ENCODE measurements at regions not wholly inside any gene's neighbourhood (a gene's known extent, or its start where the extent isn't known, plus 50 kb on each side); places are given as distances from the start of the nearest gene placed in this dataset.

- no peak overlapping the region for H3K4me3 ChIP-seq (replicated peaks; ENCODE audit: low read depth, low read length)
- TF ChIP-seq CTCF (IDR thresholded peaks at IDR 0.05; ENCODE audit: low read length, missing control alignments): no peak
- no peak for DNase-seq (ENCODE audit: low read depth)
These were observed 1415.7 kb upstream of the PCDH9 start for GRCh38 chr13:68645814-68646213.

DNA sequence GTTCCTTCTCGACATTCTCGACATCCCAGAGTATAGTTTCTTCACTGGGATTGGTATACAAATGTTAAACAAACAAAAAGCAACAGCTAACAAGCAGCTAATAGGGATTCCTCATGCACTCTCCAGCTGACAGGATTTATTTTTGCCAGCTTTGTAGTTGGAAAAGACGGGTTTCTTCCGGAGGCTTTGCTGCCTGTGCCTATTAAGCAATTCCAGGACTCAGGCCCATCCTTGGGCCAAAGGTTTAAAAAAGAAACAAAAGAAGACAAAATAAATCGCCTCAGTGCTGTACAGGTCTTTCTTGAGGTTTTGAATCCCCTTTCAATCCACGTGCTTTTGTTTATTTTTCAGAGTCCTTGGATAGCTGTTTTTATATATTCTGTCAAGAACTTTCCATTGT is 1414.5 kb upstream of the PCDH9 start:
- no peak for TF ChIP-seq CTCF (IDR thresholded peaks at IDR 0.05; ENCODE audit: low read length, missing control alignments)
- DNase-seq (ENCODE audit: low read depth): no peak
- no peak overlapping the region for H3K4me3 ChIP-seq (replicated peaks; ENCODE audit: low read depth, low read length)

- no peak for DNase-seq (ENCODE audit: low read depth)
- TF ChIP-seq CTCF (IDR thresholded peaks at IDR 0.05; ENCODE audit: low read length, missing control alignments): no peak
- no peak overlapping the region for H3K4me3 ChIP-seq (replicated peaks; ENCODE audit: low read depth, low read length)
These were observed 1406.6 kb upstream of the PCDH9 start for GRCh38 chr13:68636784-68637183.

GRCh38 chr13:68628994-68629393 is 1398.9 kb upstream of the PCDH9 start:
- no peak for DNase-seq (ENCODE audit: low read depth)
- no peak for TF ChIP-seq CTCF (IDR thresholded peaks at IDR 0.05; ENCODE audit: low read length, missing control alignments)
- H3K4me3 ChIP-seq (replicated peaks; ENCODE audit: low read depth, low read length): no peak overlapping the region

DNA sequence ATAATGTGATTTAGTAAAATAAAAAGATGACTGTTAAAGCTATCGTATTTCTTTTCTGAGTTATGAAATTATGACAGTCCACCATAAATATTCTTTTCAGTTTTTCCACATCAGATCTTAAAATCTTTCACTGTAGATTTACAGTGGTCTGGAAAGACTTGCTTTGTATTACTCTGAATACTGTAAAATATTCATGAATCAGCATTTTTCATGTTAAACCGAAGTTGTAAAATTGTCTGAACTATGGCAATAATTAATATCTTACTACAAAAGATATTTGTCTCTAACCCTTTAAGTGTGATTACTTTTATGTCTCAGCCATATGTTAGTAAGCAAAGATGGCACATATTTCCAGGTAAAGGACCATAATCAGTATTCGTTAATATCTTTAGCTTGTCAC is 1397.2 kb upstream of the PCDH9 start:
- DNase-seq (ENCODE audit: low read depth): no peak
- TF ChIP-seq CTCF (IDR thresholded peaks at IDR 0.05; ENCODE audit: low read length, missing control alignments): no peak
- no peak overlapping the region for H3K4me3 ChIP-seq (replicated peaks; ENCODE audit: low read depth, low read length)

- no peak for TF ChIP-seq CTCF (IDR thresholded peaks at IDR 0.05; ENCODE audit: low read length, missing control alignments)
- no peak overlapping the region for H3K4me3 ChIP-seq (replicated peaks; ENCODE audit: low read depth, low read length)
- DNase-seq (ENCODE audit: low read depth): no peak
These were observed 1386.6 kb upstream of the PCDH9 start for GRCh38 chr13:68616600-68617222.

- no peak for TF ChIP-seq CTCF (IDR thresholded peaks at IDR 0.05; ENCODE audit: low read length, missing control alignments)
- DNase-seq (ENCODE audit: low read depth): no peak
These were observed 1379.5 kb upstream of the PCDH9 start for GRCh38 chr13:68609661-68610060.

More at GRCh38 chr13:68609661-68610060, 1379.5 kb upstream of the PCDH9 start:
- H3K4me3 ChIP-seq (replicated peaks; ENCODE audit: low read depth, low read length): no peak overlapping the region
